GM13977 (cell line): ENCODE measurements at regions not wholly inside any gene's neighbourhood (a gene's known extent, or its start where the extent isn't known, plus 50 kb on each side); places are given as distances from the start of the nearest gene placed in this dataset.

Source experiments
- DNase-seq: peaks from one replicate; pipeline ENCODE4 v3.0.0; 2012; ENCODE audit warnings: low spot score
- in situ Hi-C: fragments of 300-500 bp; cut with MboI; formaldehyde crosslinking; loops from one replicate; pipeline ENCODE4 v1.12.0; 2022; ENCODE audit warnings: low sequenced_read_pairs, low pct_unique_long_range_greater_than_20kb, mixed read lengths, inconsistent platforms; ENCODE audit not compliant: unreplicated experiment
- TF ChIP-seq, protein P1 (sequence below): IDR thresholded peaks from 2 replicates; pipeline ENCODE4 v1.5.1; 2012; ENCODE audit warnings: mild to moderate bottlenecking, control low read depth; ENCODE audit not compliant: insufficient read depth; ENCODE audit errors: extremely low read depth, missing control alignments

DNA sequence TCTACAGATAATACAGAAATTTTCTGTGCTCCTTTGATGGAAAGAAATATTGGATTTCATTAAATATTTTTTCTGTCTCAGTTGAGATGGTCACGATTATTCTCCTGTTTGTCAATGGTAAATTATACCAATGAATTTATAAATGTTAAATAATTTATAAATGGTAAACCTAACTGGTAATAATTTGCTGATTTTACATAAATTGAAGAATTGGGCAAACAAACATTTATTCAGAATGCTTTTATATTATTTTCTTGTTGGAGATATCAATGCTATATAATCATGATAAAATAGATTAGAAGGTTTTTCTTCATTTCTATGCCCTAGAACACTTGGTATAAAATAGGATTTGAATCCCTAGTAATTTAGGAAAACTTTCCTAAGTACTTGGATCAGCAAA, 597.6 kb upstream of the IGFBP3 start:
- in situ Hi-C loops: no loop called here
- no peak for DNase-seq
- TF ChIP-seq, protein P1, sequence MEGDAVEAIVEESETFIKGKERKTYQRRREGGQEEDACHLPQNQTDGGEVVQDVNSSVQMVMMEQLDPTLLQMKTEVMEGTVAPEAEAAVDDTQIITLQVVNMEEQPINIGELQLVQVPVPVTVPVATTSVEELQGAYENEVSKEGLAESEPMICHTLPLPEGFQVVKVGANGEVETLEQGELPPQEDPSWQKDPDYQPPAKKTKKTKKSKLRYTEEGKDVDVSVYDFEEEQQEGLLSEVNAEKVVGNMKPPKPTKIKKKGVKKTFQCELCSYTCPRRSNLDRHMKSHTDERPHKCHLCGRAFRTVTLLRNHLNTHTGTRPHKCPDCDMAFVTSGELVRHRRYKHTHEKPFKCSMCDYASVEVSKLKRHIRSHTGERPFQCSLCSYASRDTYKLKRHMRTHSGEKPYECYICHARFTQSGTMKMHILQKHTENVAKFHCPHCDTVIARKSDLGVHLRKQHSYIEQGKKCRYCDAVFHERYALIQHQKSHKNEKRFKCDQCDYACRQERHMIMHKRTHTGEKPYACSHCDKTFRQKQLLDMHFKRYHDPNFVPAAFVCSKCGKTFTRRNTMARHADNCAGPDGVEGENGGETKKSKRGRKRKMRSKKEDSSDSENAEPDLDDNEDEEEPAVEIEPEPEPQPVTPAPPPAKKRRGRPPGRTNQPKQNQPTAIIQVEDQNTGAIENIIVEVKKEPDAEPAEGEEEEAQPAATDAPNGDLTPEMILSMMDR: no peak

DNA sequence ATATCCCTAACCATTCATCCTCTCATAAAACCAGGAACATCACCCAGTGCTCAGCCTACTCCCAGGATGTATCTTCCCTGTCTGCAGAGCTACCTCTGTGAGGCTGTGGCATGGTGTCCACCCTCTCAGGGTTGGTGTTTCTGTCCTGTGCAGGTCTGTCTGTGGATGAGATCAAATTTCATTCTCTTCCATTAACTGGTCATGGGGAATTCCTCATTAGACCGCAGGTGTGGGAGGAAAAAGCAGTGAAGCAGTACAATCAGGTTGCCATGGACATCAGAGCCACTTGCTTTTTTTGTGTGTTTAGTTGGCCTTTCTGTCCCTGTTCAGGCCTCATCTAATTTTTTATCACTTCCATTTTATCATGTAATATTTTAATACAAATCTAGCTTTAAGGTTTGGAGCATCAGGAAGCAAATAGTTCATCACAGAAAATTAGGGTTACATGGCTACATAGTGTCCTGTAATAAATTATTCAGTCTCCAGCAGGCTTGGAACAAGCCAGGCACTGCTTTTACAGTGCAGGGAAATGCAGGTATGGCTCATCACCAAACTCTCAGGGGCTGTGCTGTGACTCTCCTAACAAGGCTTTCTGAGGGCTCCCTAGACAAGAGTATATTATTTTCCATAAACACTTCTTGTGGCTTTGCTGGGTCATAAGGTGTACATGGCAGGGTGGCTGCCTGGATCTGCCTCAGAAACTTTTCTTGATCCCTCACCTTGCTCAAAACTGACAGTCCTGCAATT, 594.9 kb upstream of the IGFBP3 start:
- DNase-seq: no peak
- TF ChIP-seq, protein P1: no peak
- in situ Hi-C loops: no loop called here

DNA sequence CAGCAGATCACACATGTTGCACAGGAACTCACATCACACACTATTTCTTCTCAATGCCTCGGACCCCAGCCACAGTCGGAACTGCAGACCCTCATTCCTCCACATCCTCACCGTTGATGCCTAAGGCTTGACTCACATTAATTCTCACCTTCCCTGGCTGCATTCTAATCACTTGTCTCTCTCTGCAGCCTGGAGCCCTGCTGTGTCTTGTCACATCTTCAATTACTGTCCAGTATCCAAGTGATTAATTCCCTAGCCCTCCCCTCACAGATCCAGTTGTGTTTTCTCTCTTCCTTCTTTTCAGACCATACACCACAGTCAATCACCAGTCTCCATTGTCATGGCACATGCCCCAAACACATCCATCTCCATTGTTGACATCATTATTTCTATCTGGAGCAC, 592.4 kb upstream of the IGFBP3 start:
- no peak for DNase-seq
- TF ChIP-seq, protein P1: no peak
- in situ Hi-C loops: no loop called here

DNA sequence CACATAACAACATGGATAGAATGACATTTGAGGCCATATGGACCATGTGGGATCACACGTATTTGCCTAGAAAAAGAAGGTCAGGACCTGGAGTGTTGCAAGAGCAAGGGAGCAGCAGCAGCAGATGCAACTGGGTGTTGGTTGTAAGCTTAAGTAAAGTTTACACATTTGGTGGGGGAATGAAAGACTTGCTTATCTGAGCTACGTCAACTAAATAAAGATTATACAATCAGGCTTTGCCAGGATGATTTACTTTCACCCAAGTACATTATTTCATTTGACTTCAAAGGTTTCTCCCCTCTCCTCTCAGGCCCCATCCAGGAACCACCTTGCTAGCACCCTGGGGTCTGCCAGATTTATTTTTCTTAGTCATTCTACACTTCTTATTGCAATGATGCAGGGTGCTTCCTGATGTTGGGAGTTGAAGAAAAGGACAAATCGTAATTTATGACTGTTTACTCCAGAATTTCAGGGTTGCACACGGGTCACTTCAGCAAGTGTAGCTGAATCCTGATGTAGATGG, 591.9 kb upstream of the IGFBP3 start:
- in situ Hi-C loops: no loop called here
- DNase-seq: no peak
- TF ChIP-seq, protein P1: no peak

DNA sequence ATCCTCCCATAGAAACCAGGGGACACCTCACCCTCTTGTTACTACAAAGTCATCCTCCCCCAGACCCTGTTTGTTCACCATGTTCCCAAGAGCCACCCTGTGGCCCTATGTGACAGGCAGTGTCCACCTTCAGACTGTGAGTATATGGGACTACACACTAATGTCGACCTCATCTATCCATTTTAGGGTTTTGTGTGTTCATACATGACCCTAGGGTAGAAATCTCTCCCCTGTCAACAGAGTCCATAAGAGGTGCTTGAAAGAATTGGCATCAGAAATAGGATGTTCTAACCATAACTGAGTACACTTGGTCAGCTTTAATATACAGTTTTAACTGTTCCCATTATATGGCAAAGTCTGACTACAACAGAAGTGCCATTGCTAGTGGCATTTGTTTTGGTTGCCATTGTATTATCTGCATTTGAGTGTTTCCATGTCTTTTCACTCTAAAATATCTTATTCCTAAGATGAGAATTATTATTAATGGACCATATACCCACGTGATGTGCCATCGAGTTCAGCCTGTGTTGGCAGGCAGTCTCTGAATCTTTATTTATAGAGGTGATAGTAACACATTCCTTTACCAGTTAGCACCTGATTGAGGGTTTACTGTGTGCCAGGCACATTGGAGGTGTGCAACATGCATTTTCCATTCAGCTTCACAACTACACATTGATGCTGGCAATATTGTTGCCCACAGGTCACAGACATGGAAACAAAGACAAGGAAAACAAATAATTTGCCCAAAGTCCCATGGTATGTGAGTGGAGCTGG, 590.6 kb upstream of the IGFBP3 start:
- in situ Hi-C loops: no loop called here

DNA sequence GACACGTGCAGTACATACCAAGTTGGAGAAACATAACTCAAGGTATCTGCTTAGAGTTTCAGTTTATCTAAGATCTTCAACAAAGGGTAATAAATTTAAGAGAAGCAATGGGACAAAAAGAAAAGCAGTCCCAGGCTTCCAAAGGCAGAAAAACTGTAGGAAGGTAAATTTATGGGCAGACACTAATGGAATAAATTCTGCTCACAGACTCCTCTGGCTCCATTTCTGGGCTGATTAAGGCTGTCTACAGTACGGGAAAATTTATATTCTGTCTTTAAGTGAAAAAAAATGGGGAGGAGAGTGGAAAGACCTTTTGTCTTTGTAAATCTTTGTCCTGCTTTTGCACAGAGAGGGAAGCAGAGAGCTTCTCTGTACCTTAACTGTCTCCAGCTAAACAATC, 587.5 kb upstream of the IGFBP3 start:
- in situ Hi-C loops: no loop called here
- DNase-seq: no peak
- TF ChIP-seq, protein P1: no peak

More for the DNA sequence above, 590.6 kb upstream of the IGFBP3 start:
- TF ChIP-seq, protein P1: no peak
- DNase-seq: no peak
